HG03095 (cell line): ENCODE measurements at regions not wholly inside any gene's neighbourhood (a gene's known extent, or its start where the extent isn't known, plus 50 kb on each side); places are given as distances from the start of the nearest gene placed in this dataset.
"Not testable (repeated sequence)": the region's sequence is repeated elsewhere in the genome, so short reads cannot be mapped to it uniquely, and the experiment has no call there.

Experiments
- ATAC-seq: cut with Tn5 transposase; IDR thresholded peaks from one replicate; pipeline ENCODE4 v1.9.1; 2021; ENCODE audit warnings: moderate library complexity; ENCODE audit not compliant: unreplicated experiment

DNA sequence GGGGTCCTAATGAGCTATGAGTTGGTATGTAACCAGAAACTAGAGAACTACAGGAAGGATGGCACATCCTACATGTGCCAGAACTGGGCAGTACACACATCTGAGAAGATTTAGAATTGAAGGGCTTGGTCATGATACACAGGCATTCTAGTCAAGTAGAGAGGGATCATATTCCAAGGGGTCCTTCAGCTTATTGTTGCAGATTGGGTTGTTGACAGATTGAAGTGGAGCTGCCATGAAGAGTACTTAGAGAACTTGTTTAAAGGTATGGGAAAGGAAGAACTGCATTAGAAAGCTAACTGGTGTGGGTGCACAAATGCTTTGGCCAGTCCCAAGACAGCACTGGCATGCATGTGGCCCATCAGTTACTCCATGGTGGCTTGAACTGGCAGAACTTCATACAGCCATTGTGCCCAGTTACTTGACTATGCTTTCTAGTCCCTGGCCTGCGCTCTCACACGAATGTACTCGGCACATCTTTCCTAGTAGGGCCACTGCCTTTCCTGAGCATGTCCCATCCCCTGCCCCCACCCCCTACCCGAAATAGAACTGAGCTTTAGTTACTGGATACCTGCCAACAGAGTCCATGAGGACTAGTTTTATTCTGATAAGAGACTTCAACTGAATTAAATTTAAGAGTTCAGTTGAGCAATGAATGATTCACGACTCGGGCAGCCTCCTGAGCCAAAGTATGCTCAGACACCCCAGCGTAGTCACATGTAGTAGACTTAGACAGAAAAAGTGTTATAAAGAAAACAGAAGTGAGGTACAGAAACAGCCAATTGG, 64.0 kb downstream of the CCNG2 start:
- no peak for ATAC-seq

GRCh38 chr4:77225022-77225421, 68.0 kb downstream of the CCNG2 start:
- no peak for ATAC-seq

DNA sequence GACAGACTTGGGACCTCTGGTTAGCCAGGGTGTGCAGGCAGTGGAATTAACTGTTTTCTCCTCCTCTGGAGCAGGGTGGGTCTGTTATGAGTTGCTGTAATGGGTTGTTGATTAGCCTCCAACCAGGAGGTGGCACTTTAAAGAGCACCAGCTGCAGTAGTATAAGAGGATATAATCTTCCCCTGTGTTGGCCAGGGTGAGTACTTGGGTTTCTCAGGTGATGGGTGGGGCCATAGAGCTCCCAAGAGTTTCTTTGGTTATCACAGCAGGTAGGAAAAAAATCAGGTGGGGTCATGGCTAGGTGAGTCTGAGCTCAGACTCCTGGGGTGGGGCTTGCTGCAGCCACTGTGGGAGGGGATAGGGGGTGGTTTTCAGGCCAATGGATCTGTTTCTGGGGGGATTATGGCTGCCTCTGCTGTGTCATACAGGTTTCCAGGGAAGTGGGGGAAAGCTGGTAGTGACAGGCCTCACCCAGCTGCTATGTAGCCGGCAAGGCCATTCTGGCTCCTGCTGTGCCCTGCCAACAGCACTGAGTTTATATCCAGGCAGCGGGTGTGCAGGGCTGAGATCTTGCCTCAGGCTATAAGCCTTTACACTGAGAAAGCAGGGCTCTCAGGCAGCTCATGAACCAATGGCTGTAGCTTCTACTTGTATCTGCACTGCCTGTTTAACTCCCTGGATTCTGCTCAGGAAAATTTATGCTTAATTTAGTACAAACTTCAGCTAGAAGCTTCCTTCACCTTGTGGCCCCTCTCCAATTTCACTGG, 70.1 kb downstream of the CCNG2 start:
- no peak for ATAC-seq

- no peak for ATAC-seq
Observed at GRCh38 chr4:77229433-77229832, 72.4 kb downstream of the CCNG2 start.

- ATAC-seq: no peak
Observed at GRCh38 chr4:77232653-77233052, 75.6 kb downstream of the CCNG2 start.

DNA sequence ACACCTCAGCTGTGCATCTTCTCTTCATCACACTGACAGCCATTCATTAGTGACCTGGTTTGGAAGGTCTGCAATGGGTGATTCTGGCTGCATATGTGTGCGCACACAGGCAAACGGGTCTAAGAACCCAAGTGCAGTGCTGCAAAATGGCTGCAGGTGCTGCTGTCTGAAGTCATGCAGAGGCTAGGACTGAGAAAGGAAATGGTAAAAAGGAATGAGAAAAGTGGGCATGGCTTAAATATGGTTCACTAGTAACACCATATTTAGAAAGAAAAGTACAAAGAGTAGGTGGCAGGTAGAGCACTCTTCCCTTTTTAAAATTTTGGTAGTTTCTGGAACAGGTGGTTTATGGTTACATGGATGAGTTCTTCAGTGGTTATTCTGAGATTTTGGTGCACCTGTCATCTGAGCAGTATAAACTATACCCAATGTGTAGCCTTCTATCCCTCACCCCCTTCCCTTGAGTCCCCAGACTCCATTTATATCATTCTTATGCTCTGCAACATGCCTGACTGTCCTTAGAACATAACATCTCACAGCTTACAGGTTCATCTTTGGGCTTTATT, 78.4 kb downstream of the CCNG2 start:
- ATAC-seq: peak; percentile 50

GRCh38 chr4:77236806-77237205, 79.8 kb downstream of the CCNG2 start:
- no peak for ATAC-seq

- ATAC-seq: peak; percentile 79
Observed at GRCh38 chr4:77240469-77241066, 83.6 kb downstream of the CCNG2 start.

DNA sequence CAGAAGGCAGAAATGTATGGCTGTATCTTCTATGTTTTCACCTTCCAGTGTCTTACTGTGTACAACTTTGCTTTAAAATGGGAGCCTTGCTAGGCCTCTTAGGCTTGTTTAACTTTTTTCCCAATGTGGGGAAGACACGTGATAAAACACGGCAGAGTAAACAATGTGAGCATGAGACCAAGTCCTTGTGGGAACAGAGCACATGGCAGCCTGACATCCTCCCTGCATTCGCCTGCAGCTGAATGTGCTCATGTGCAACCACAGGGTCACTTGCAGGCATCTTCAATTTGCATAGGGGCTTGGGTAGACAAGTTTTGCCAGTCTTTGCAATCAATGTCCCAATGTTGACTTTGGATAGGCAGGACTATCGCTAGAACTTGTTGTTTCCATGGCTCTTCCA, 91.8 kb downstream of the CCNG2 start:
- ATAC-seq: no peak

DNA sequence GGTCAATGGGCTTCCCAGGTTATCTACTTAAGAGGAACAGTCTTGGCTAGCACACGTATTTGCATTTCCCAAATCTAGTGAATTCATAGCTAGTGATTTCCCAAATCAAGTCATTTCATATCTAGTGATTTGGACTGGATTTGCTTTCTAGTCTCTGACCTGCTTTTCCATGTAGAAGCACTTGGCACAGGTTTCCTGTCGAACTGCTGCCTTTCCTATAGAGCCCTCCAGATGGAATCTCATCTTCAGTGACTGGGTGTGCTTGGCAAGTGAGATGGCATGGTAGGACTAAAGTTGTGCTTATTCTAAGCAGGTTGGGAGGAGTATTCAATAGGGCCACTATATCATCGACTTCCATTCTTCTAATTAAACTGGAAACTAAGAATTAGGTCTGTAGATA, 94.7 kb downstream of the CCNG2 start:
- ATAC-seq: no peak

DNA sequence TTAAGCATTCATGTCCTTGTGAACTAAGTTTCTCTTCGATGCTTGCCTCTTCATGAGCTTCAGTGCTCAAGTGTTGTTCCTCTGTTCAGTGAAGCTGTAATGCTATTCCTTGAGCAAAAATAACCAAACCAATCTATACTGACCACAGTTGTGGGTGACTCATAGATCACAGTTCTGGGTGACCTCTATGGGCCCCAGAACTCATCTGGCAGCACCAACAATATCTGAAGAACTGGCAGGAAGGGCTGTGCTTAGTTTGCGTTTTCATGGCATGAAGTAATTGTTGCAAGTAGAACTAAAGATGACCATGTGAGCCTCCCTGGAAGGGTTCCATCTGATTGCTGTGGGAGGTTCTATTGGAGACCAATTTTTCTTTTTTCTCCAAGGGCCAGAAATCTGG, 106.2 kb downstream of the CCNG2 start:
- ATAC-seq: no peak

- ATAC-seq: not testable (repeated sequence)
Observed at GRCh38 chr4:77263976-77264375, 107.0 kb downstream of the CCNG2 start.

DNA sequence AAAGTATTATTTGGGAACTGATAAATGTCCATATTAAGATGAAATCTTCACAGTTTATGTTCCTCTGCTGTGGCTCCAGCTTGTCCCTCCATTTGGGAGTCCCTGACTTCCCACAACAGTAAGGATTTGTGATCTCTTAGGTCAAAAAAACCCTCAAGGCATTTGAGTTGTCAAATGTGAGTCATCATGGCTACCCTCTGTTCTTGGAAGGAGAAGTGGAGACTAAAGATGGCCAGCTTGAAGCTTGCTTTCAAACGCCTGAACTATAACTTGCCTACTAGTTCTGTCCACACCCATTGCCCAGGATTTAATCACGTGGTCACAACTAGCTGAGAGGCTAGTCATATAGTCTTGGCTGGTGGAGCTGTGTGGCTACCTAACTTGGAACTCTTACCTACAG, 107.8 kb downstream of the CCNG2 start:
- ATAC-seq: no peak

DNA sequence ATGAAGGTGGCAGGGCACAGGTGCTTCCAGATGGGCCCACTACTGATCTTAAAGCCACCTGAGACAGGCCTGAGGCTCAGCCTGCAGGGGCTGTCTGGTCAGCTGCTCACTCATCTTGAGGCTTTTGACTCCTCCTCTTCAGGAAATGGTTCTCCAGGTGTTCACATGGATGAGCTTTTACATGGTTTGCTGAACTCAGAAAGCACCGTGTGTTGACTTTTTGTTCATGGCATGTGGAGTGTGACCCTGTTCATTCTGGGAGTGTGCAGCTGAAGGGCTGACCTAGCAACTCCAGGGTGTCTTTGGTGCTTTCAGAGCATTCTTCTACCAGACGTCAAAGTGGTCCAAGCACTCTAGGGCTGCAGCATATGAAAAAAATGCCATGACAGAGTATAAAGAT, 111.1 kb downstream of the CCNG2 start:
- no peak for ATAC-seq

DNA sequence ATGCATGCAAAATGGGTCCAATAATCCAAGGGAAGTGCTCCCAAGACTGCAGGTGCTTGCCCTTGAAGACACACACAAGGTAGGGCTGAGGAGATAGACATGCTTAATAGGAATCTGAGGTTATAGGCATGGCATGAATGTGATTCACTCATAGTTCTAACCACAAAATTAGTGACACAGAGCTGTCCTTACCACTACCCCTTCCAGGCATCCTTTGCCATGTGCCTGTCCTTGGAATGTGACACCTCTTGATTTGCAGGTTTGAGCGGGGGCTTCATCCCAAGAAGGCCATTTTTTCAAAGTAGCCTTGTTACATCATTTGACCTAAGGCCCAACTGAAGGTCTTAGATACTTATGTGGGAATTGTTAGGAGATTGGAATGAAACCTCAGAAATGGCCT, 112.5 kb downstream of the CCNG2 start:
- no peak for ATAC-seq

GRCh38 chr4:77273412-77273811, 116.4 kb downstream of the CCNG2 start:
- ATAC-seq: no peak

GRCh38 chr4:77279114-77279513, 122.1 kb downstream of the CCNG2 start:
- not testable (repeated sequence) for ATAC-seq

GRCh38 chr4:77282305-77282704, 125.3 kb downstream of the CCNG2 start:
- no peak for ATAC-seq

- no peak for ATAC-seq
Observed at GRCh38 chr4:77284036-77284435, 127.0 kb downstream of the CCNG2 start.

GRCh38 chr4:77286906-77287305, 129.9 kb downstream of the CCNG2 start:
- ATAC-seq: no peak

GRCh38 chr4:77293426-77293825, 136.4 kb downstream of the CCNG2 start:
- no peak for ATAC-seq

DNA sequence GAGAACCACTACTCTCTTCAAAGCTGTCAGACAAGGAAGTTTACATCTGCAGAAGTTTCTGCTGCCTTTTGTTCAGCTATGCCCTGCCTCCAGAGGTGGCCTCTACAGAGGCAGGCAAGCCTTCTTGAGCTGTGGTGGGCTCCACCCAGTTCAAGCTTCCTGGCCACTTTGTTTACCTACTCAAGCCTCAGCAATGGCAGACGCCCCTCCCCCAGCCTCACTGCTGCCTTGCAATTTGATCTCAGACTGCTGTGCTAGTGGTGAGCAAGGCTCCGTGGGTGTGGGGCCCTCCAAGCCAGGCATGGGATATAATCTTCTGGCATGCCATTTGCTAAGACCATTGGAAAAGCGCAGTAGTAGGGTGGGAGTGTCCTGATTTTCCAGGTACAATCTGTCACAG, 144.0 kb downstream of the CCNG2 start:
- not testable (repeated sequence) for ATAC-seq
